Amniotic stem cell (primary cell): ENCODE measurements at regions not wholly inside any gene's neighbourhood (a gene's known extent, or its start where the extent isn't known, plus 50 kb on each side); places are given as distances from the start of the nearest gene placed in this dataset.

Source experiments
- DNase-seq: peaks from one replicate; lab custom pipeline; 2025; lab: John Stamatoyannopoulos, UW

DNA sequence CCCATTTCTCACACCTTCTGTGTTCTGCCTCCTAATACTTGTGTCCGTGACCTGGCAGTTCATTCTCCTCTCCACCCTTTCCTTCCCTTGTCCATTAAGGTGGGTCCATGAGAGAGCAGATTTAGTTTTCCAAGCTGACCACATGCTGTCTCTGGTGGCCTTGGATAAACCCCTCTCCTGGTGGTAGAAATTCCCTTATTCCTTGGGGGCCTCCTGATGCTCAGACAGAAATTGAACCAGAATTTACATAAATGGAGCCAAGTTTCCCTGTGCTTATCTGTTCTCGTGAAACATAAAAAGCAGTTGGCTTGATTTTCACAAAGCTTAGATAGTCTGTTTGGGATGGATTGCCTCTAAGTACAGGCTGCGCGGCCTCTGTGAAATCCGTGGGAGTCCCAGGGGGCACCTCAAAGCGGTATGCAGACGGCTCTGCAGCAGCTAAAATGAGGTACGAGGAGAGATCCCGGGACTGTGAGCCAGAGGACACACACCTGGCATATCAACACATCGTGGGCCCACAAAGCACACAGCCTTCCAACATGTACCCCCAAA is 101.0 kb upstream of the NMNAT3 start:
- no peak for DNase-seq

- no peak for DNase-seq
Observed at GRCh38 chr3:139774560-139775302, 97.0 kb upstream of the NMNAT3 start.

DNA sequence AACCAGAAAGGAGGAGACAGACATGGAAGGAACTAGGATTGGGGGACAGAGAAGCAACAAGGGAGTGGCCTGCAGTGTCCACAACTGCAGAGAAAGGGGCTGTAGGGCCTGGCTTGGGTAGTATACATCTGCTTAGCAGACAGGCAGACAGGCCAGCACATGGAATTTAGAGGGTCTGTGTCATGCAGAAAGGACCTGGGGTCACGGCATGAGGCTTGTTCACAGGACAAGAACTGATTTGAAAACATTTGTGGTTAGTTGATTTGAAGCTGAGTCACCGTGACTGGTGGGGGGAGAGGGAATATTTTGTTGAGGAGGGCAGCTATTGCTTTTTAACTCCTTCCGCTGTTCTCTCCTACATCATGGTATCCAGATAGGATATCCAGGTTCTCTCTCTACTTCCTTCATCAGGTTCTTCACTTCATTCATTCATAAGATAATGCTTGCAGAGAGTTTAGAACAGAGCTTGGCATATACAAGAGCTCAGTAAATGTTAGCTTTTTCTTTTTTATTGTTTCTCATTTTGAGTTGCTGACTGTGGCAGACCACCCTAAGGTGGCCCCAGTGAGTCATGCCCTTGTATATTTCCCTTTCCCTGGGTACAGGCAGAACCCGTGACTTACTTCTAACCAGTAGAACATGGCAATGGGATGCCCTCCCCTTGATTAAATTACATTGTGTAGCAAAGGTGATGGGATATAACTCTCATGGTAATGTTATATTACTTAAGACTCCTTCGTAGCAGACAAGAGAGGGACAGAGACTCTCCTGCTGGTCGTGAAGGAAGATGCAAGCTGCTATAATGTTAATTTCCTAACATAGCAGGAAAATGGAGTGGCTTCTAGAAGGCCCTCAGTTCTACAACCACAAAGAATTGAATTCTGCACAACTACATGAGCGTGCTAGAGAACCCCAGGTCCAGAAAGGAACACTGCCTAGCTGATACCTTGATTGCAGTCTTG is 95.0 kb upstream of the NMNAT3 start:
- DNase-seq: peak; percentile 42

- no peak for DNase-seq
Observed at GRCh38 chr3:139771331-139771730, 93.6 kb upstream of the NMNAT3 start.

- DNase-seq: no peak
Observed at GRCh38 chr3:139770577-139770976, 92.8 kb upstream of the NMNAT3 start.

DNA sequence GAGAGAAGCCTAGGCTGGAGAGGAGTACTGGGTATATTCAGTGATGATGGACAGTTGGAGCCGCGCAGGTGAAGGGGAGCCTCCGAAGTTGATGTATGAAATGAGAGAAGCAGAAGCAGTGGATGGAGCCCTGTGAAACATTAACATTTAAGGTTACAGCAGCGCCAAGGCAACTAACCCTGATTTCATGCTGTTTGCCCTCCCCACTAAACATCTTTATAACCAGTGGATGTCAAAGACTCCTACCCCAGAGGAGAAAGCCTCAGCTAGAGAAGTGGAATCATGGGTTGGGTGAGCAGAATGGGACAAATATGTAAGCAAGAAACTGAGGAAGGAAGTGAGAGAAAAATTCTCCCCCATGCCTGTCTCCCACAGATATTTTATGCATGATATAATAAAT is 92.0 kb upstream of the NMNAT3 start:
- DNase-seq: no peak

- peak; percentile 74 for DNase-seq
Observed at GRCh38 chr3:139764936-139765335, 87.2 kb upstream of the NMNAT3 start.

- no peak for DNase-seq
Observed at GRCh38 chr3:139764069-139764905, 86.5 kb upstream of the NMNAT3 start.

DNA sequence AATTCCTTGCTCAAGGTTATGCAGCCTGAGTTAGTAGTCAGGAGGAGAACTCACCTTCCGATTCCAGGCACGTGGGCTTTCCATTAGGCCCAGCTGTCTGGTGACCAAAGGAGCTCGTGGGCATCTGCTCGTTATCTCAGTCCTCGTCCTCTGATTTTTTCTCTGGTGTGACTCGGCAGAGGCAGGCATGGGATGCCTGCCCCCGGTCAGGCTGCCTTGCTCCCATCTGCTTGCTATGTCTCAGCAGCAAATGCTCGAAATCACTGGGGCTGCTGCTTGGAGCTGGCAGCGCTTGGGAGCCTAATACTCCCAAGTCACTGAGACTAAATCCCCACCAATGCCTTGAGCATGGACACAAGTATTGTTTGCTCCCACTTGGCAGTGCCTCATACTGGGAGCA is 84.5 kb upstream of the NMNAT3 start:
- no peak for DNase-seq

DNA sequence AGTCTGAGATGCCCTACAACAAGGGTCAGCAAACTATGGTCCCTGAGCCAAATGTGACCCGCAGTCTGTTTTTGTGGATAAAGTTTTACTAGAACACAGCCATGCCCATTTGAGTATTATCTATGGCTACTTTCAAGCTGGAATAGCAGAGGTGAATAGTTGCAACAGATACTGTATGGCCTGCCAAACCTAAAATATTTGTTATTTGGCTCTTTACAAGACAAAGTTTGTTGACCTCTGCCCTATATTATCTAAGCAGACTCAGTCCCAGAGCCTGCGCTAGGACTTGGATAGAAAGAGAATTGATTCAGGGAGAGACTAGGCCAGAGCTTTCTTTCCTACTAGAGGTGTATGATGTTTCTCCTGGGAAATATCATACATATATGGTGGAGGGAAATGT is 81.7 kb upstream of the NMNAT3 start:
- no peak for DNase-seq

DNA sequence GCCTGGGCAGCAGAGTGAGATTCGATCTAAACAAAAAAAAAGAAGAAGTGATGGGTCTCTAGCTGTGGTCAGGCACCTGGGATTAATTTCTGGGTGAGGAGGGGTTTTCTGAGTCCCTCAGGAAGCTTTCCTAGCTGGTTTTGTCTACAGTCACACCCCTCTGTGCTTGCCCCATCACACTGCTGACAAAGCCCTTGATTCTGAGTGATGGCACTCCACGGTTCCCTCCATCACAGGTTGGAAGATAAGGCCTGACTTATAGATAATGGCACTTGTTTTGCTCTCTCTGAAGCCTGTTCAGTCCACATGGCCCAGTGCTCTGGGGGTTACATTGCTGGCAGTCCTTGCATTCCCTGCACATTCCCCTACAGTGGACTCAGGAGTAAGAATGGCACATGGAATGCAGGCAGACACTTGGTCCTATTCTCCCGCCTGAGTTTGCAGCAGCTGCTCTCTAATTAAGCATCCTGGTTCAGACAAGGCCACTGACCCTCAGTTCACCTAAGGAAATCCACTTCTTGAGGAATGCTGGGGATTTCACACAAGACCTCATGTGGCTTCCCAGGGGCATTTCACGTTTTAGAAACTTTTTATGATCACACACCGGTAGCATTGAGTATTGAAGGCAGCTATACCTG is 81.0 kb upstream of the NMNAT3 start:
- no peak for DNase-seq

- DNase-seq: no peak
Observed at GRCh38 chr3:139757448-139758030, 79.8 kb upstream of the NMNAT3 start.

GRCh38 chr3:139756529-139757103 is 78.8 kb upstream of the NMNAT3 start:
- DNase-seq: no peak

DNA sequence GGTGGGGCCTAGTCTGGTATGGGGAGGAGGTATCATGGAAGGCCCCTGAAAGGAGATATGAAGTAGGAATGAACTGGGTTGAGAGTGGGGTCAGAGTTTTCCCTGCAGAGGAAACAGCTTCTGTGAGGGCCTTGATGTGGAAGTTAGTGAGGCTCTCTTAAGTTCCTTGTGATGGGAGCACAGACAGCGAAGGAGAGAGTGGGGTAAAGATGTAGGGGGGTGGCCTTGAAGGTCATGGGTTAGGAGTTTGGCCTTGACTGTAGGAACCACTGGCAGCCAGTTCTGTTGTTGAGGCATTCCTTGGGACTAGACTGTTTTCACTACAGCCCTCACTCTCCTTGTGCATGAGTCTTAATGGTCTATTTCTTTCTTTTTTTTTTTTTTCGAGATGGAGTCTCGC is 77.8 kb upstream of the NMNAT3 start:
- no peak for DNase-seq

DNA sequence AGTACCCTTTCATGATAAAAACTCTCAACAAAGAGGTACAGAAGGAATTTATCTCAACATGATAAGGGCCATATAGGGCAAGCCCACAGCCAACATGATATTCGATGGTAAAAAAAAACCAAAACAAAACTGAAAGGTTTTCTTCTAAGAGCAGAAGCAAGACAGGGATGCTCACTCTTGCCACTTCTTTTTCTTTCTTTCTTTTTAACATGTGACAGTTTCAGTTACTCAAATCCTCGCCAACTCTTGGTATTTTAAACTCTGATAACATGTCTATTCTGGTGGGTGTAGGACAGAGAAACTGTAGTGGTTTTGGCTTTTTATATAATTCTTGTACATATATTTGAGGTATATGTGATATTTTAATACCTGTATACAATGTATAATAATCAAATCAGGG is 74.0 kb upstream of the NMNAT3 start:
- no peak for DNase-seq

GRCh38 chr3:139746481-139746880 is 68.7 kb upstream of the NMNAT3 start:
- DNase-seq: no peak

DNA sequence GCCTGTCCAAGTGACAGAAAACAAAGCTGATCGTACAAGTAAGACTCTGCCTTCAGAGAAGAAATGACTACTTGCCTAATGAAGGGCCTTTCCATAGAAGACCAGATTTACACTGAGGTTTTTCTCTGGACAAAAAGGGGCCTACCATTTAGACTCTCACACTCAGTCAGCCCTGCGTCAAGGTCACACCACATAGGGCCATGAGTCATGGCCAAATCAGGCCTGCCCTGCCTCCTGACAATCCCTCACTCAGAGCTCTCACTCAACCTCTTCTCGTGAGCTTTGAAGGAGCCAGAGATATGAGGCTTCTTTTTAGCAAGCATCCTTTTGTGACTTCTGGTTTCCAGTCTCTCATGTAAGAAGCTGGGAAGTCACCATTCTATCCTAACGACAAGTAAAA is 68.1 kb upstream of the NMNAT3 start:
- peak; percentile 6 for DNase-seq

DNA sequence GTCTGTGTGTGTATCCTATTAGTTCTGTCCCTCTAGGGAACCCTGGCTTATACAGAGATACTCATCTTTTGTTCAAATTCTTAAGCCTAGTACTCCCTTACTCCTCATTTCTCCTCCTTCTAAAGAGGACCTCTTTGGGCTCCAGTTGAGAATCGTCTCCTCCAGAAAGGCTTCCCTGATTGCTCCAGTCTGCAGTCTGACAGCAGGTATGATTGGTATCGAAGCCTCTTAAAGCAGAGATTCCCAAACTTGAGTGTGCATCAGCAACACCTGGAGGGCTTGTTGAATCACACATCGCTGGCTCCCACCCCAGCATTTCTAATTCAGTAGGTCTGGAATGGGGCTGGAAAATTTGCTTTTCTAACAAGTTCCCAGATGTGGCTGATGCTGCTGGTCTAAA is 60.9 kb upstream of the NMNAT3 start:
- no peak for DNase-seq

GRCh38 chr3:139737682-139738361 is 60.0 kb upstream of the NMNAT3 start:
- no peak for DNase-seq

DNA sequence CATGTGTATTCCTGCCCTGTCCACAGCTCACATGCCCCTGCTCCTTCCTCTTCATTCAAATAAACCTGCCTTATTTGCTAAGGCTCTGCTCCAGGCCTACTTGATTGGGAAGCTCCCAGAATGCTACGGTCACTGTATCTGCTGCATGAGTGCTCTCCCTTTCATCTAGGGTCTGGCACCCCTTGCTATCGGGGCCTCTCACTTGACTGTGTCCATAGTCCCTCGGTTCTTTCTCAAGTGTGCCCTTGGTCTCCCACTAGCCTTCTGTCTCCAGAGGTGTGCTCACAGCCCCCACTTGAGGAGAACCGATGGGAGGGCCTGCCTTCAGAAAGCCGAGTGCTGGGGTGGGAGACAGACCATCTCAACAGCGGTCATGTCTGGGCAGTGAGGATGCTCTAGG is 57.4 kb upstream of the NMNAT3 start:
- no peak for DNase-seq
